UCSD-AML1 (cell line): ENCODE measurements at regions not wholly inside any gene's neighbourhood (a gene's known extent, or its start where the extent isn't known, plus 50 kb on each side); places are given as distances from the start of the nearest gene placed in this dataset.

Experiments used
- DNase-seq: peaks from one replicate; lab custom pipeline; 2025; ENCODE audit not compliant: unreplicated experiment; lab: John Stamatoyannopoulos, UW

GRCh38 chr9:14031810-14032209, 282.1 kb downstream of the NFIB start:
- DNase-seq = no peak

- no peak for DNase-seq
Measured at GRCh38 chr9:14031060-14031414, 282.9 kb downstream of the NFIB start.

- DNase-seq = no peak
Measured at GRCh38 chr9:14030375-14031059, 283.4 kb downstream of the NFIB start.

- DNase-seq = no peak
Measured at GRCh38 chr9:14029806-14030374, 284.1 kb downstream of the NFIB start.

GRCh38 chr9:14027116-14027800, 286.7 kb downstream of the NFIB start:
- DNase-seq = no peak

- DNase-seq = no peak
Measured at GRCh38 chr9:14025741-14026140, 288.2 kb downstream of the NFIB start.

- DNase-seq = no peak
Measured at GRCh38 chr9:14023285-14023684, 290.7 kb downstream of the NFIB start.

- DNase-seq = no peak
Measured at GRCh38 chr9:14021871-14022525, 291.9 kb downstream of the NFIB start.

- DNase-seq = no peak
Measured at GRCh38 chr9:14018081-14018480, 295.9 kb downstream of the NFIB start.

- DNase-seq = no peak
Measured at GRCh38 chr9:14014744-14015143, 299.2 kb downstream of the NFIB start.

GRCh38 chr9:14014218-14014617, 299.7 kb downstream of the NFIB start:
- no peak for DNase-seq

GRCh38 chr9:14011799-14012560, 302.0 kb downstream of the NFIB start:
- DNase-seq = no peak

GRCh38 chr9:14007190-14007769, 306.7 kb downstream of the NFIB start:
- no peak for DNase-seq

- no peak for DNase-seq
Measured at GRCh38 chr9:14006386-14007187, 307.4 kb downstream of the NFIB start.

- DNase-seq = no peak
Measured at GRCh38 chr9:14004110-14004509, 309.8 kb downstream of the NFIB start.

GRCh38 chr9:13994240-13994639, 319.7 kb downstream of the NFIB start:
- DNase-seq = no peak

- no peak for DNase-seq
Measured at GRCh38 chr9:13993632-13994185, 320.2 kb downstream of the NFIB start.

- no peak for DNase-seq
Measured at GRCh38 chr9:13992138-13993088, 321.5 kb downstream of the NFIB start.

- DNase-seq = no peak
Measured at GRCh38 chr9:13991395-13991794, 322.5 kb downstream of the NFIB start.
